ENCODE measurements at regions not wholly inside any gene's neighbourhood (a gene's known extent, or its start where the extent isn't known, plus 50 kb on each side); places are given as distances from the start of the nearest gene placed in this dataset.
A peak's percentile ranks its signal among the peaks of the same experiment; 100 is the strongest.

GRCh38 chr10:129042776-129043595 is 424.1 kb upstream of the MGMT start:
- 69% methylated on average over 20 of the region's 21 CpGs for WGBS (ENCODE audit: low lambda C conversion rate, missing lambda C conversion rate)
- peak; percentile 18 for DNase-seq (ENCODE audit: low spot score)
- H3K27me3 ChIP-seq, result peaks cover 12% of the 10 kb centered on the region

GRCh38 chr10:129043691-129044090 is 423.4 kb upstream of the MGMT start:
- Histone ChIP-seq H3K4me1 (ENCODE audit: insufficient read depth) (no peaks in the 10 kb centered on the region), H4K20me1 (ENCODE audit: insufficient read depth, poor library complexity, severe bottlenecking) (no peaks in the 10 kb centered on the region), H3K4me3 (no peak overlapping the region), H3K27me3 (peaks cover 8% of the 10 kb centered on the region), H3K36me3 (replicated peaks; ENCODE audit: insufficient read depth, low read depth) (no peaks in the 10 kb centered on the region), H3K4me2 (no peak overlapping the region), H3K27ac (no peak overlapping the region), H3K9me2 (replicated peaks; ENCODE audit: insufficient read depth) (no peaks in the 10 kb centered on the region), H3K9me3 (ENCODE audit: low read depth) (no peaks in the 10 kb centered on the region), H2AFZ (no peak overlapping the region), H3K79me2 (no peaks in the 10 kb centered on the region)
- no peak for TF ChIP-seq EZH2phosphoT487 (IDR thresholded peaks at IDR 0.05; ENCODE audit: low read depth, severe bottlenecking, unreplicated experiment)
- no peak for DNase-seq (ENCODE audit: low spot score)
- 71% methylated on average over 3 of the region's 3 CpGs for WGBS (ENCODE audit: low lambda C conversion rate, missing lambda C conversion rate)

More at GRCh38 chr10:129042776-129043595, 424.1 kb upstream of the MGMT start:
- Histone ChIP-seq H3K27ac (no peak overlapping the region), H3K4me2 (peak overlapping the region; percentile 24), H2AFZ (no peak overlapping the region), H3K4me1 (ENCODE audit: insufficient read depth) (no peaks in the 10 kb centered on the region), H3K4me3 (no peak overlapping the region), H4K20me1 (ENCODE audit: insufficient read depth, poor library complexity, severe bottlenecking) (no peaks in the 10 kb centered on the region), H3K36me3 (replicated peaks; ENCODE audit: insufficient read depth, low read depth) (no peaks in the 10 kb centered on the region), H3K79me2 (no peaks in the 10 kb centered on the region), H3K9me2 (replicated peaks; ENCODE audit: insufficient read depth) (no peaks in the 10 kb centered on the region), H3K9me3 (ENCODE audit: low read depth) (no peaks in the 10 kb centered on the region)
- TF ChIP-seq EZH2 (IDR thresholded peaks at IDR 0.05; ENCODE audit: borderline replicate concordance) (no peak), CTCF (IDR thresholded peaks at IDR 0.05; ENCODE audit: poor library complexity) (no peak), EZH2phosphoT487 (IDR thresholded peaks at IDR 0.05; ENCODE audit: low read depth, severe bottlenecking, unreplicated experiment) (no peak)

GRCh38 chr10:129045599-129045998 is 421.4 kb upstream of the MGMT start:
- Histone ChIP-seq H3K4me3 (no peak overlapping the region), H4K20me1 (ENCODE audit: insufficient read depth, poor library complexity, severe bottlenecking) (no peaks in the 10 kb centered on the region), H3K9me3 (ENCODE audit: low read depth) (no peaks in the 10 kb centered on the region), H3K27ac (no peak overlapping the region), H3K36me3 (replicated peaks; ENCODE audit: insufficient read depth, low read depth) (no peaks in the 10 kb centered on the region), H3K27me3 (peaks cover 6% of the 10 kb centered on the region), H3K4me2 (no peak overlapping the region), H3K4me1 (ENCODE audit: insufficient read depth) (no peaks in the 10 kb centered on the region), H3K9me2 (replicated peaks; ENCODE audit: insufficient read depth) (no peaks in the 10 kb centered on the region), H3K79me2 (no peaks in the 10 kb centered on the region), H2AFZ (no peak overlapping the region)
- WGBS (ENCODE audit: low lambda C conversion rate, missing lambda C conversion rate), result 90% methylated on average over 17 of the region's 17 CpGs
- no peak for DNase-seq (ENCODE audit: low spot score)
- TF ChIP-seq EZH2phosphoT487 (IDR thresholded peaks at IDR 0.05; ENCODE audit: low read depth, severe bottlenecking, unreplicated experiment), result no peak
- no peak for TF ChIP-seq CTCF (IDR thresholded peaks at IDR 0.05; ENCODE audit: poor library complexity)
- TF ChIP-seq EZH2 (IDR thresholded peaks at IDR 0.05; ENCODE audit: borderline replicate concordance), result no peak

- WGBS (ENCODE audit: low lambda C conversion rate, missing lambda C conversion rate), result 83% methylated on average over 28 of the region's 28 CpGs
- no peak overlapping the region for H3K4me2 ChIP-seq
These were observed 420.9 kb upstream of the MGMT start for GRCh38 chr10:129046065-129046681.

More at GRCh38 chr10:129046065-129046681, 420.9 kb upstream of the MGMT start:
- no peak overlapping the region for H3K4me3 ChIP-seq
- DNase-seq (ENCODE audit: low spot score), result no peak
- no peaks in the 10 kb centered on the region for H3K9me2 ChIP-seq (replicated peaks; ENCODE audit: insufficient read depth)
- H3K4me1 ChIP-seq (ENCODE audit: insufficient read depth), result no peaks in the 10 kb centered on the region
- H3K27me3 ChIP-seq, result peaks cover 4% of the 10 kb centered on the region
- H3K36me3 ChIP-seq (replicated peaks; ENCODE audit: insufficient read depth, low read depth), result no peaks in the 10 kb centered on the region
- no peak overlapping the region for H3K27ac ChIP-seq
- H4K20me1 ChIP-seq (ENCODE audit: insufficient read depth, poor library complexity, severe bottlenecking), result no peaks in the 10 kb centered on the region
- H3K9me3 ChIP-seq (ENCODE audit: low read depth), result no peaks in the 10 kb centered on the region
- no peak overlapping the region for H2AFZ ChIP-seq
- no peak for TF ChIP-seq CTCF (IDR thresholded peaks at IDR 0.05; ENCODE audit: poor library complexity)
- TF ChIP-seq EZH2 (IDR thresholded peaks at IDR 0.05; ENCODE audit: borderline replicate concordance), result no peak
- TF ChIP-seq EZH2phosphoT487 (IDR thresholded peaks at IDR 0.05; ENCODE audit: low read depth, severe bottlenecking, unreplicated experiment), result no peak
- no peaks in the 10 kb centered on the region for H3K79me2 ChIP-seq
